B cell (primary cell): ENCODE measurements at regions not wholly inside any gene's neighbourhood (a gene's known extent, or its start where the extent isn't known, plus 50 kb on each side); places are given as distances from the start of the nearest gene placed in this dataset.

ENCODE experiments used
- ATAC-seq: fragments of 200-7000 bp; cut with Tn5 transposase; one replicate; pipeline ENCODE4 v1.10.0; 2021; ENCODE audit warnings: low read depth, mild to moderate bottlenecking, moderate number of reproducible peaks, moderate library complexity
- CTCF ChIA-PET: fragments of 350-600 bp; sonication (Branson Sonifier 250); formaldehyde crosslinking; loops from one replicate; lab custom pipeline; 2021; ENCODE audit warnings: antibody characterized with exemption, inconsistent platforms; lab: Charles Lee
- POLR2A ChIA-PET: fragments of 350-600 bp; sonication (Branson Sonifier 250); formaldehyde crosslinking; loops from one replicate; lab custom pipeline; 2021; ENCODE audit warnings: antibody characterized with exemption; lab: Charles Lee
- DNase-seq: peaks from one replicate; pipeline ENCODE4 v3.0.0; 2013
- H2AFZ ChIP-seq: 2 replicates; pipeline ENCODE4 v1.6.1; 2012; ENCODE audit warnings: mild to moderate bottlenecking, low read depth, low read length; ENCODE audit not compliant: insufficient read depth, poor library complexity, severe bottlenecking
- H3K27ac ChIP-seq, 2 donors: 1 replicate in 1 of 2; 2 replicates in 1 of 2; pipeline ENCODE4 v1.5.1; 2012 to 2013; ENCODE audit warnings: low read length in 2 of 2, mild to moderate bottlenecking in 2 of 2, moderate library complexity in 1 of 2
- H3K27me3 ChIP-seq, 4 experiments: fragments of 200-600 bp in 1 of 4; sonication (generic) in 1 of 4; replicated peaks in 1 of 4; 1 replicate in 2 of 4; 2 replicates in 2 of 4; pipeline versions ENCODE4 v1.6.1 to v1.7.0; 2013 to 2016; ENCODE audit warnings: low read length in 3 of 4, mild to moderate bottlenecking in 2 of 4, mixed read lengths in 1 of 4, moderate library complexity in 1 of 4; ENCODE audit not compliant: insufficient read depth in 4 of 4, control insufficient read depth in 3 of 4; ENCODE audit errors: control extremely low read depth in 1 of 4
- H3K36me3 ChIP-seq, 2 experiments: replicated peaks in 1 of 2; 1 replicate in 1 of 2; 2 replicates in 1 of 2; pipeline versions ENCODE4 v1.6.1 to v1.7.1; 2013; ENCODE audit warnings: low read length in 1 of 2; ENCODE audit not compliant: insufficient read depth in 2 of 2, control insufficient read depth in 1 of 2; ENCODE audit errors: control extremely low read depth in 1 of 2, extremely low read depth in 1 of 2
- H3K4me1 ChIP-seq, 2 donors: fragments of 200-600 bp in 1 of 2; sonication (generic) in 1 of 2; 1 replicate in 1 of 2; 2 replicates in 1 of 2; pipeline versions ENCODE4 v1.5.1 to v1.6.1; 2013 to 2017; ENCODE audit warnings: low read length in 2 of 2; ENCODE audit not compliant: control insufficient read depth in 2 of 2, insufficient read depth in 2 of 2
- H3K4me2 ChIP-seq: replicated peaks from 2 replicates; pipeline ENCODE3; 2012; ENCODE audit warnings: mild to moderate bottlenecking, low read depth, low read length; ENCODE audit not compliant: poor library complexity, severe bottlenecking
- H3K4me3 ChIP-seq, 5 experiments: fragments of 200-600 bp in 1 of 5; sonication (generic) in 1 of 5; 1 replicate in 3 of 5; 2 replicates in 2 of 5; pipeline versions ENCODE4 v1.5.1 to v1.7.0; 2011 to 2016; ENCODE audit warnings: low read length in 4 of 5, mild to moderate bottlenecking in 4 of 5, low read depth in 2 of 5, control low read depth in 1 of 5, moderate library complexity in 1 of 5; ENCODE audit not compliant: insufficient read depth in 1 of 5; ENCODE audit errors: control extremely low read depth in 1 of 5, extremely low read depth in 1 of 5
- H3K79me2 ChIP-seq: fragments of 200-600 bp; sonication (generic); one replicate; pipeline ENCODE4 v1.6.0; 2016; ENCODE audit warnings: low read length; ENCODE audit not compliant: control insufficient read depth, insufficient read depth
- H3K9ac ChIP-seq: fragments of 200-600 bp; sonication (generic); 2 replicates; pipeline ENCODE4 v1.6.1; 2017; ENCODE audit warnings: mild to moderate bottlenecking, low read length, moderate library complexity
- H3K9me3 ChIP-seq, 3 donors: one replicate each; pipeline versions ENCODE4 v1.6.1 to v1.7.1; 2013; ENCODE audit warnings: low read length in 2 of 3; ENCODE audit not compliant: control insufficient read depth in 2 of 3, insufficient read depth in 1 of 3; ENCODE audit errors: control extremely low read depth in 1 of 3
- H4K20me1 ChIP-seq: 2 replicates; pipeline ENCODE4 v1.6.0; 2012; ENCODE audit warnings: mild to moderate bottlenecking, low read length; ENCODE audit not compliant: insufficient read depth, control insufficient read depth, poor library complexity, severe bottlenecking
- H3K27ac Mint-ChIP-seq: one replicate; pipeline ENCODE4 v1.8.0; 2021; ENCODE audit warnings: mixed read lengths
- H3K27me3 Mint-ChIP-seq: one replicate; pipeline ENCODE4 v1.8.0; 2021; ENCODE audit warnings: mixed read lengths
- H3K4me1 Mint-ChIP-seq: one replicate; pipeline ENCODE4 v1.8.0; 2021; ENCODE audit warnings: mixed read lengths
- H3K4me3 Mint-ChIP-seq: one replicate; pipeline ENCODE4 v1.8.0; 2021; ENCODE audit warnings: mixed read lengths
- H3K9me3 Mint-ChIP-seq: one replicate; pipeline ENCODE4 v1.8.0; 2022; ENCODE audit warnings: mixed read lengths; ENCODE audit not compliant: insufficient read depth
- CTCF ChIP-seq: fragments of 200-600 bp; IDR thresholded peaks from one replicate; pipeline ENCODE4 v1.8.0; 2022; ENCODE audit warnings: antibody characterized with exemption, mild to moderate bottlenecking
- EZH2 ChIP-seq: IDR thresholded peaks from 2 replicates; pipeline ENCODE4 v1.6.1; 2012; ENCODE audit warnings: borderline replicate concordance, low read depth, mild to moderate bottlenecking, moderate library complexity, low read length; ENCODE audit not compliant: insufficient read depth, poor library complexity, severe bottlenecking
- WGBS: methylation state at CpG from one replicate; pipeline ENCODE4 v1.1.5; 2013; ENCODE audit warnings: missing lambda C conversion rate; ENCODE audit not compliant: insufficient coverage; 5-methylcytosine and 5-hydroxymethylcytosine counted together
- intact Hi-C: fragments of 100-400 bp; cut with micrococcal nuclease; formaldehyde crosslinking; loops from one replicate; pipeline ENCODE4 v1.10.0; 2022

GRCh38 chr5:109931049-109931780 is 241.5 kb downstream of the MAN2A1 start:
- Histone ChIP-seq H3K4me1 (no peaks in the 10 kb centered on the region), H3K4me2 (no peak overlapping the region), H3K79me2 (no peaks in the 10 kb centered on the region), H3K36me3 (no peaks in the 10 kb centered on the region), H3K9ac (no peak overlapping the region), H3K27ac (no peak overlapping the region), H3K4me3 (no peak overlapping the region), H3K9me3 (no peaks in the 10 kb centered on the region), H2AFZ (no peak overlapping the region), H3K27me3 (no peaks in the 10 kb centered on the region), H4K20me1 (no peaks in the 10 kb centered on the region)
- Mint-ChIP-seq H3K9me3 (no peaks in the 10 kb centered on the region), H3K4me3 (no peak overlapping the region), H3K27ac (no peak overlapping the region), H3K4me1 (no peaks in the 10 kb centered on the region), H3K27me3 (peaks cover 17% of the 10 kb centered on the region)
- DNase-seq (no peak), ATAC-seq (no peak)
- ChIA-PET POLR2A (no interaction called here), CTCF (no interaction called here)
- TF ChIP-seq EZH2: no peak
- no peak for TF ChIP-seq CTCF
- intact Hi-C loops: no loop called here
- 75% methylated on average over 6 of the region's 8 CpGs for WGBS

GRCh38 chr5:109935833-109936490 is 246.2 kb downstream of the MAN2A1 start:
- WGBS: 80% methylated on average over 1 of the region's 2 CpGs
- Histone ChIP-seq H3K4me1 (no peaks in the 10 kb centered on the region), H3K27me3 (no peaks in the 10 kb centered on the region), H2AFZ (no peak overlapping the region), H3K79me2 (no peaks in the 10 kb centered on the region), H3K4me2 (no peak overlapping the region), H3K27ac (no peak overlapping the region), H3K36me3 (no peaks in the 10 kb centered on the region), H3K4me3 (no peak overlapping the region), H3K9ac (no peak overlapping the region), H3K9me3 (peaks cover 0 to 3% (median 2%) of the 10 kb centered on the region in 3 donors), H4K20me1 (no peaks in the 10 kb centered on the region)
- intact Hi-C loops: no loop called here
- Mint-ChIP-seq H3K9me3 (no peaks in the 10 kb centered on the region), H3K27me3 (peaks cover 3% of the 10 kb centered on the region), H3K4me3 (no peak overlapping the region), H3K4me1 (no peaks in the 10 kb centered on the region), H3K27ac (no peak overlapping the region)
- DNase-seq: no peak
- no peak for ATAC-seq
- CTCF ChIA-PET: interaction anchor here (0.5 kb wide), 1 partner anchor 57 kb away, joined by 3 read pairs; no protein-coding TSS in a partner anchor
- TF ChIP-seq CTCF (no peak), EZH2 (no peak)
- POLR2A ChIA-PET: no interaction called here
